Type B pancreatic cell (in vitro differentiated cells): ENCODE measurements at regions not wholly inside any gene's neighbourhood (a gene's known extent, or its start where the extent isn't known, plus 50 kb on each side); places are given as distances from the start of the nearest gene placed in this dataset.
A peak's percentile ranks its signal among the peaks of the same experiment; 100 is the strongest.

Experiments used
- DNase-seq: peaks from one replicate; pipeline ENCODE4 v3.0.0; 2021; ENCODE audit warnings: mixed read lengths; ENCODE audit not compliant: unreplicated experiment; ENCODE audit errors: extremely low spot score
- H3K27ac Mint-ChIP-seq: 2 replicates; pipeline ENCODE4 v1.8.0; 2021; ENCODE audit warnings: mild to moderate bottlenecking, mixed read lengths
- H3K27me3 Mint-ChIP-seq: 2 replicates; pipeline ENCODE4 v1.8.0; 2021; ENCODE audit warnings: mixed read lengths
- H3K36me3 Mint-ChIP-seq: 2 replicates; pipeline ENCODE4 v1.8.0; 2021; ENCODE audit warnings: mixed read lengths
- H3K4me1 Mint-ChIP-seq: one replicate; pipeline ENCODE4 v1.8.0; 2021; ENCODE audit warnings: mixed read lengths; ENCODE audit not compliant: unreplicated experiment
- H3K4me3 Mint-ChIP-seq: 2 replicates; pipeline ENCODE4 v1.8.0; 2021; ENCODE audit warnings: mild to moderate bottlenecking, mixed read lengths
- H3K9me3 Mint-ChIP-seq: 2 replicates; pipeline ENCODE4 v1.8.0; 2021; ENCODE audit warnings: mixed read lengths
- CTCF ChIP-seq: fragments of 200-600 bp; sonication (generic); conservative IDR thresholded peaks from 2 replicates; pipeline ENCODE4 v1.5.0; 2021; ENCODE audit warnings: antibody characterized with exemption, mild to moderate bottlenecking

- Mint-ChIP-seq H3K36me3 (no peaks in the 10 kb centered on the region), H3K27me3 (peaks cover 28% of the 10 kb centered on the region), H3K9me3 (no peaks in the 10 kb centered on the region), H3K4me3 (no peak overlapping the region), H3K4me1 (peaks cover 4% of the 10 kb centered on the region), H3K27ac (no peak overlapping the region)
- no peak for DNase-seq
- no peak for TF ChIP-seq CTCF
Observed at GRCh38 chr18:78814766-78815165, 164.9 kb upstream of the SALL3 start.

- H3K27me3 Mint-ChIP-seq: peaks cover 36% of the 10 kb centered on the region
- H3K9me3 Mint-ChIP-seq: no peaks in the 10 kb centered on the region
- TF ChIP-seq CTCF: no peak
- no peaks in the 10 kb centered on the region for H3K36me3 Mint-ChIP-seq
- DNase-seq: peak; percentile 18
- H3K4me1 Mint-ChIP-seq: peaks cover 11% of the 10 kb centered on the region
- H3K27ac Mint-ChIP-seq: no peak overlapping the region
- H3K4me3 Mint-ChIP-seq: no peak overlapping the region
Observed at GRCh38 chr18:78816114-78816513, 163.5 kb upstream of the SALL3 start.

GRCh38 chr18:78816916-78817315 lies 162.7 kb upstream of the SALL3 start:
- TF ChIP-seq CTCF: no peak
- Mint-ChIP-seq H3K4me3 (no peak overlapping the region), H3K27ac (no peak overlapping the region), H3K4me1 (peaks cover 11% of the 10 kb centered on the region), H3K9me3 (no peaks in the 10 kb centered on the region), H3K36me3 (no peaks in the 10 kb centered on the region), H3K27me3 (peaks cover 44% of the 10 kb centered on the region)
- DNase-seq: peak; percentile 57

- no peak for TF ChIP-seq CTCF
- no peak overlapping the region for H3K4me3 Mint-ChIP-seq
- DNase-seq: peak; percentile 27
- H3K9me3 Mint-ChIP-seq: no peaks in the 10 kb centered on the region
- H3K27me3 Mint-ChIP-seq: peaks cover 43% of the 10 kb centered on the region
- no peak overlapping the region for H3K27ac Mint-ChIP-seq
- H3K36me3 Mint-ChIP-seq: no peaks in the 10 kb centered on the region
- H3K4me1 Mint-ChIP-seq: peaks cover 9% of the 10 kb centered on the region
Observed at GRCh38 chr18:78818495-78818894, 161.1 kb upstream of the SALL3 start.

GRCh38 chr18:78818961-78819360 lies 160.7 kb upstream of the SALL3 start:
- H3K9me3 Mint-ChIP-seq: no peaks in the 10 kb centered on the region

More at GRCh38 chr18:78818961-78819360, 160.7 kb upstream of the SALL3 start:
- H3K4me3 Mint-ChIP-seq: no peak overlapping the region
- DNase-seq: peak; percentile 37
- no peak for TF ChIP-seq CTCF
- no peak overlapping the region for H3K27ac Mint-ChIP-seq
- H3K27me3 Mint-ChIP-seq: peaks cover 42% of the 10 kb centered on the region
- H3K36me3 Mint-ChIP-seq: no peaks in the 10 kb centered on the region
- H3K4me1 Mint-ChIP-seq: peaks cover 8% of the 10 kb centered on the region
